ENCODE measurements at regions not wholly inside any gene's neighbourhood (a gene's known extent, or its start where the extent isn't known, plus 50 kb on each side); places are given as distances from the start of the nearest gene placed in this dataset.

GRCh38 chr4:15295421-15296162 is 132.2 kb upstream of the C1QTNF7 start:
- TF ChIP-seq CTCF (conservative IDR thresholded peaks at IDR 0.05 in 1 of 2, IDR thresholded peaks at IDR 0.05 in 1 of 2; ENCODE audit: extremely low read depth in 1 of 2, insufficient read depth in 1 of 2, low read depth in 1 of 2, low read length in 2 of 2) = no peak
- TF ChIP-seq EZH2 (IDR thresholded peaks at IDR 0.05; ENCODE audit: borderline replicate concordance, low read length) = no peak
